Osteoblast (primary cell): ENCODE measurements at regions not wholly inside any gene's neighbourhood (a gene's known extent, or its start where the extent isn't known, plus 50 kb on each side); places are given as distances from the start of the nearest gene placed in this dataset.

Experiments used
- DNase-seq: peaks from one replicate; pipeline ENCODE4 v3.0.0; 2011; ENCODE audit warnings: low spot score, mixed read lengths; ENCODE audit not compliant: insufficient read length; ENCODE audit errors: missing footprints
- H2AFZ ChIP-seq: 2 replicates; pipeline ENCODE4 v1.6.0; 2011; ENCODE audit warnings: mild to moderate bottlenecking, low read length
- H3K27ac ChIP-seq: 2 replicates; pipeline ENCODE4 v1.5.1; 2011; ENCODE audit warnings: mild to moderate bottlenecking, low read depth, low read length, moderate library complexity
- H3K27me3 ChIP-seq: 2 replicates; pipeline ENCODE4 v1.6.0; 2012; ENCODE audit warnings: mild to moderate bottlenecking, control low read depth, inconsistent platforms, low read length, moderate library complexity; ENCODE audit not compliant: insufficient read depth
- H3K36me3 ChIP-seq: 2 replicates; pipeline ENCODE4 v1.5.1; 2011; ENCODE audit warnings: mild to moderate bottlenecking, low read length, control low read depth, moderate library complexity; ENCODE audit not compliant: insufficient read depth
- H3K4me1 ChIP-seq: 2 replicates; pipeline ENCODE4 v1.5.1; 2011; ENCODE audit warnings: mild to moderate bottlenecking, low read length, control low read depth, moderate library complexity; ENCODE audit not compliant: insufficient read depth
- H3K4me2 ChIP-seq: 2 replicates; pipeline ENCODE4 v1.6.0; 2011; ENCODE audit warnings: mild to moderate bottlenecking, low read length; ENCODE audit not compliant: insufficient read depth
- H3K4me3 ChIP-seq: fragments of 200-600 bp; sonication (generic); 3 replicates; pipeline ENCODE4 v1.5.1; 2012; ENCODE audit warnings: mild to moderate bottlenecking, low read length, inconsistent platforms; ENCODE audit not compliant: insufficient read depth
- H3K79me2 ChIP-seq: 2 replicates; pipeline ENCODE4 v1.6.0; 2012; ENCODE audit warnings: mild to moderate bottlenecking, low read length, control low read depth, inconsistent platforms; ENCODE audit not compliant: insufficient read depth
- H3K9me3 ChIP-seq: 2 replicates; pipeline ENCODE4 v1.5.1; 2011; ENCODE audit warnings: low read depth, low read length, control low read depth
- H4K20me1 ChIP-seq: 2 replicates; pipeline ENCODE4 v1.6.0; 2012; ENCODE audit warnings: mild to moderate bottlenecking, low read length, control low read depth; ENCODE audit not compliant: insufficient read depth
- TF ChIP-seq, protein P1 (sequence below): IDR thresholded peaks from 2 replicates; pipeline ENCODE4 v1.5.1; 2011; ENCODE audit warnings: mild to moderate bottlenecking, low read depth, low read length, moderate library complexity; ENCODE audit errors: extremely low read depth

DNA sequence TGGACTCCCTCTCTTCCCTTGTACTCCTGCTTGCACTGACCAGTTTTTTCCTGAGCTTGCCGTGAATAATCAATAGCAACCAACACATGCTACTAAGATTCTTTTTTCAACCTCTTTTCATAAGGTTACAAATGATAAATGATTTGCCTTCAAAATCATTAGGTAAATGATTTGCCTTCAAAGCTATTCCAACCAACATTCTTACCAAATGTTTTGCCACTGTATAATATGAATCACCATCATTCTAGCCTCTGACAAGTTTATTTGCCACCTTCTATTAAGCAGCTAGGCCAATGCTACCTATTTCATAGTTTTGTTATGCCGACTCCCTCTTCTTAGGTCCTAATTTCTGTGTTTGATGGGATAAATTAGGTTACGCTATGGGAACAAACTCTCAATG lies 385.1 kb downstream of the DTWD2 start:
- H3K4me3 ChIP-seq, result no peak overlapping the region
- no peak for DNase-seq
- H3K4me2 ChIP-seq, result no peak overlapping the region
- no peaks in the 10 kb centered on the region for H4K20me1 ChIP-seq
- H2AFZ ChIP-seq, result no peak overlapping the region
- TF ChIP-seq, protein P1, sequence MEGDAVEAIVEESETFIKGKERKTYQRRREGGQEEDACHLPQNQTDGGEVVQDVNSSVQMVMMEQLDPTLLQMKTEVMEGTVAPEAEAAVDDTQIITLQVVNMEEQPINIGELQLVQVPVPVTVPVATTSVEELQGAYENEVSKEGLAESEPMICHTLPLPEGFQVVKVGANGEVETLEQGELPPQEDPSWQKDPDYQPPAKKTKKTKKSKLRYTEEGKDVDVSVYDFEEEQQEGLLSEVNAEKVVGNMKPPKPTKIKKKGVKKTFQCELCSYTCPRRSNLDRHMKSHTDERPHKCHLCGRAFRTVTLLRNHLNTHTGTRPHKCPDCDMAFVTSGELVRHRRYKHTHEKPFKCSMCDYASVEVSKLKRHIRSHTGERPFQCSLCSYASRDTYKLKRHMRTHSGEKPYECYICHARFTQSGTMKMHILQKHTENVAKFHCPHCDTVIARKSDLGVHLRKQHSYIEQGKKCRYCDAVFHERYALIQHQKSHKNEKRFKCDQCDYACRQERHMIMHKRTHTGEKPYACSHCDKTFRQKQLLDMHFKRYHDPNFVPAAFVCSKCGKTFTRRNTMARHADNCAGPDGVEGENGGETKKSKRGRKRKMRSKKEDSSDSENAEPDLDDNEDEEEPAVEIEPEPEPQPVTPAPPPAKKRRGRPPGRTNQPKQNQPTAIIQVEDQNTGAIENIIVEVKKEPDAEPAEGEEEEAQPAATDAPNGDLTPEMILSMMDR, result no peak
- H3K9me3 ChIP-seq, result no peaks in the 10 kb centered on the region
- H3K27me3 ChIP-seq, result no peaks in the 10 kb centered on the region
- H3K79me2 ChIP-seq, result no peaks in the 10 kb centered on the region
- no peaks in the 10 kb centered on the region for H3K4me1 ChIP-seq
- H3K27ac ChIP-seq, result no peak overlapping the region
- H3K36me3 ChIP-seq, result no peaks in the 10 kb centered on the region

DNA sequence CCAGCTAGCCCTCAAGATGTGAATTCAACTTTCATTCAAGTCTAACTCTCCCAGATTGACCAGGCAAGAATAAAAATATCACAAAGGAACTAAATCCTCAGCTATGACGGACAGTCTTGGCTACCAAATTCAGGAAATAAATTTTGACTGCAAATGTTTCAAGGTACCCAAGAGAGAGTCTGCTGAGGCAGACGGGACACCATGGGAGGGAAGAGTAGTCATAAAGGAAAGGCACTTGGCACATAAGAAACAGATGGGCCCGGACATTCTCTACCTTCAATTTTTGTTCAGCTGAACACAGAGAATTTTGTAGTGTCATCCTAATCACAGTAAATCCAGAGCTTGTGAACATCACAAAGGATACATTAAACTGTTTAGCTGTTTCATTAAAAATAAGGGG lies 390.0 kb downstream of the DTWD2 start:
- H4K20me1 ChIP-seq, result no peaks in the 10 kb centered on the region
- H3K4me1 ChIP-seq, result no peaks in the 10 kb centered on the region
- no peak overlapping the region for H3K4me2 ChIP-seq

DNA sequence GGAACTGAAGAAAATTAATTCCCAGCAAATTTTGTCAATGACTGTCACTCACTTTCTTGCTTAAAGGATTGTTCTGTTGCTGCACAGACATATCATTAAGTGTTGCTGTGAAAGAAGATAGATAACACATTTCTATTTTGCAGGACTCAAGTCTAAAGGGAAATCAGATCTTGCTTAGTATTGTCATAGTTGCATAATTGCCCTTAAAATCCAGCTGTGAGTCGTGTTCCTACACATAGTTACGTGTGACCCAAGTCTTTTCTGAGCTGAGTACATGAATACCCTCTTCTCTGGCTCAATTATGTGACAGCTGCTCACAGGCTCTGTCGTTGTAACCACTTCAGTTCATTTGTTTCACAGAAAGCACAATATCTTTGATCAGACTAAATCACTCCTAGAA lies 390.8 kb downstream of the DTWD2 start:
- no peak overlapping the region for H2AFZ ChIP-seq
- H3K9me3 ChIP-seq, result no peaks in the 10 kb centered on the region
- H4K20me1 ChIP-seq, result no peaks in the 10 kb centered on the region
- TF ChIP-seq, protein P1, result no peak
- H3K79me2 ChIP-seq, result no peaks in the 10 kb centered on the region
- no peak overlapping the region for H3K27ac ChIP-seq
- no peaks in the 10 kb centered on the region for H3K27me3 ChIP-seq
- H3K4me2 ChIP-seq, result no peak overlapping the region
- no peak for DNase-seq
- no peaks in the 10 kb centered on the region for H3K36me3 ChIP-seq
- no peaks in the 10 kb centered on the region for H3K4me1 ChIP-seq
- H3K4me3 ChIP-seq, result no peak overlapping the region

More for the DNA sequence above, 390.0 kb downstream of the DTWD2 start:
- Histone ChIP-seq H3K9me3 (no peaks in the 10 kb centered on the region), H3K4me3 (no peak overlapping the region), H3K27ac (no peak overlapping the region), H3K27me3 (no peaks in the 10 kb centered on the region), H3K36me3 (no peaks in the 10 kb centered on the region), H3K79me2 (no peaks in the 10 kb centered on the region), H2AFZ (no peak overlapping the region)
- TF ChIP-seq, protein P1, result no peak
- no peak for DNase-seq

DNA sequence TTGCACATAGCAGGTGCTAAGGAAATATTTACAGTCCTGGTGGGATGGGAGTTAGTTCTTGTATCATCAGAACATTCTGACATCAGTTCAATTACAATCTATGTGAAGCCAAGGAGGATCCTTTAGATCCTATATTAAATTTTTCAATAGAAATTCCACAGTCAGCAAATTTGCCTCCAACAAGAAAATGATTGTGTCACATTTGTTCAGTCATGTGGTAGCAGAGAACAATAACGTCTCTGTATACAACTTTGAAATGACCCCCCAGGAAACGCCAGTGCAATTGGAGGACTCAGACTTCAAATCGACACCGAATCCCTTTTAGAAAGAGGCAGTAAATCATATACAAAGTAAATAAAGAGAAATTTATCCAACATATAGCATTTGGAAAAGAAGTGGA lies 392.1 kb downstream of the DTWD2 start:
- TF ChIP-seq, protein P1, result no peak
- no peak overlapping the region for H3K4me3 ChIP-seq
- H2AFZ ChIP-seq, result no peak overlapping the region
- no peaks in the 10 kb centered on the region for H4K20me1 ChIP-seq
- H3K36me3 ChIP-seq, result no peaks in the 10 kb centered on the region
- no peaks in the 10 kb centered on the region for H3K27me3 ChIP-seq
- H3K79me2 ChIP-seq, result no peaks in the 10 kb centered on the region
- DNase-seq, result no peak
- no peaks in the 10 kb centered on the region for H3K9me3 ChIP-seq
- H3K4me2 ChIP-seq, result no peak overlapping the region
- no peaks in the 10 kb centered on the region for H3K4me1 ChIP-seq
- no peak overlapping the region for H3K27ac ChIP-seq
